ENCODE measurements at regions not wholly inside any gene's neighbourhood (a gene's known extent, or its start where the extent isn't known, plus 50 kb on each side); places are given as distances from the start of the nearest gene placed in this dataset.

DNA sequence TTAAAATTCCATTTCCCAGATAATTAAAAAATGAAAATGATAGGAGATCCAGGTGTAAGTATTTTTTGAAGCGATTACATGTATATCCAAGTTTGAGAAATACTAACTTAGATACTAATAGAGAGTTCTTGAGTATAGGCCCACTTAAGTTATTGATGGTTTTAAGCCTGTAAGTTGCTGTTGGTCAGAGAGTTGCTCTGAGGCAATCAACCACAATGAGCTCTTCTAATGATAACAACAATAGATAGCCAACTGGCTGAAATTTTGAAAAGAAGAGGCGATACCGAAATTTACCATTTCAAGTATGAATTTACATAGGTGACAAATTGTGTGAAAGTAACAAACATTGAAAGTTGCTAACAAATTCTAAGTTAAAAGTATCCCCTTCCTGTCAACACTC, 209.5 kb downstream of the MANEA start:
- Mint-ChIP-seq H3K36me3 (ENCODE audit: low read depth, unreplicated experiment) (no peaks in the 10 kb centered on the region), H3K9me3 (ENCODE audit: unreplicated experiment) (no peaks in the 10 kb centered on the region), H3K4me3 (ENCODE audit: unreplicated experiment) (no peak overlapping the region), H3K27ac (ENCODE audit: unreplicated experiment) (no peak overlapping the region), H3K4me1 (ENCODE audit: low read depth, unreplicated experiment) (peaks cover 4% of the 10 kb centered on the region), H3K27me3 (ENCODE audit: low read depth, unreplicated experiment) (no peaks in the 10 kb centered on the region)
- H4K20me1 ChIP-seq (ENCODE audit: insufficient read depth, low read length), result no peaks in the 10 kb centered on the region
- no peak overlapping the region for H2AFZ ChIP-seq (ENCODE audit: low read depth, low read length)
- no peaks in the 10 kb centered on the region for H3K79me2 ChIP-seq (ENCODE audit: insufficient read depth, low read length)
- TF ChIP-seq, protein P1, sequence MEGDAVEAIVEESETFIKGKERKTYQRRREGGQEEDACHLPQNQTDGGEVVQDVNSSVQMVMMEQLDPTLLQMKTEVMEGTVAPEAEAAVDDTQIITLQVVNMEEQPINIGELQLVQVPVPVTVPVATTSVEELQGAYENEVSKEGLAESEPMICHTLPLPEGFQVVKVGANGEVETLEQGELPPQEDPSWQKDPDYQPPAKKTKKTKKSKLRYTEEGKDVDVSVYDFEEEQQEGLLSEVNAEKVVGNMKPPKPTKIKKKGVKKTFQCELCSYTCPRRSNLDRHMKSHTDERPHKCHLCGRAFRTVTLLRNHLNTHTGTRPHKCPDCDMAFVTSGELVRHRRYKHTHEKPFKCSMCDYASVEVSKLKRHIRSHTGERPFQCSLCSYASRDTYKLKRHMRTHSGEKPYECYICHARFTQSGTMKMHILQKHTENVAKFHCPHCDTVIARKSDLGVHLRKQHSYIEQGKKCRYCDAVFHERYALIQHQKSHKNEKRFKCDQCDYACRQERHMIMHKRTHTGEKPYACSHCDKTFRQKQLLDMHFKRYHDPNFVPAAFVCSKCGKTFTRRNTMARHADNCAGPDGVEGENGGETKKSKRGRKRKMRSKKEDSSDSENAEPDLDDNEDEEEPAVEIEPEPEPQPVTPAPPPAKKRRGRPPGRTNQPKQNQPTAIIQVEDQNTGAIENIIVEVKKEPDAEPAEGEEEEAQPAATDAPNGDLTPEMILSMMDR (IDR thresholded peaks at IDR 0.05; ENCODE audit: insufficient read depth, low read depth, low read length), result no peak
- TF ChIP-seq EZH2 (IDR thresholded peaks at IDR 0.05; ENCODE audit: insufficient read depth, low read length), result no peak
- no peaks in the 10 kb centered on the region for H3K4me1 ChIP-seq (ENCODE audit: insufficient read depth, low read length)
- H3K27me3 ChIP-seq (ENCODE audit: insufficient read depth, low read length), result no peaks in the 10 kb centered on the region
- no peak overlapping the region for H3K27ac ChIP-seq (ENCODE audit: low read depth, low read length)
- DNase-seq (ENCODE audit: low read depth) (no peak), FAIRE-seq (no peak)
- no peak overlapping the region for H3K4me2 ChIP-seq (ENCODE audit: low read length)
- no peak overlapping the region for H3K9ac ChIP-seq (ENCODE audit: low read length)
- no peaks in the 10 kb centered on the region for H3K9me3 ChIP-seq (ENCODE audit: insufficient read depth, low read depth, low read length)
- no peaks in the 10 kb centered on the region for H3K36me3 ChIP-seq (ENCODE audit: insufficient read depth, low read length)
- no peak overlapping the region for H3K4me3 ChIP-seq (ENCODE audit: insufficient read depth, low read depth, low read length)

DNA sequence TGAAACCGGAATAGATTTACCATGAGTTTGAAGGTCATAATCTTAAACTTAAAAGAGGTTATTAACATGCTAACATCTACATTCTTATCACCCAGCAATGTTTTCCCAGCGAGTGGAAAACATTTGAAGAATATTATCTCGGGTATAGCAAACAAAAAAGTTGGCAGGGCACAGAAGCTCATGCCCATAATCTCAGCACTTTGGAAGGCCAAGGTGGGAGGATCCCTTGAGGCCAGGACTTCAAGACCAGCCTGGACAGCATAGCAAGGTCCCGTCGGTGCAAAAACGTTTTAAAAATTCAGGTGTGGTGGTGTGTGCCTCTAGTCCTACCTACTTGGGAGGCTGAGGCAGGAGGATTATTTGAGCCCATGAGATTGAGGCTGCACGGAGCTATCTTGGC, 213.5 kb downstream of the MANEA start:
- no peaks in the 10 kb centered on the region for H3K4me1 ChIP-seq (ENCODE audit: insufficient read depth, low read length)
- FAIRE-seq, result no peak
- H3K4me3 ChIP-seq (ENCODE audit: insufficient read depth, low read depth, low read length), result no peak overlapping the region

DNA sequence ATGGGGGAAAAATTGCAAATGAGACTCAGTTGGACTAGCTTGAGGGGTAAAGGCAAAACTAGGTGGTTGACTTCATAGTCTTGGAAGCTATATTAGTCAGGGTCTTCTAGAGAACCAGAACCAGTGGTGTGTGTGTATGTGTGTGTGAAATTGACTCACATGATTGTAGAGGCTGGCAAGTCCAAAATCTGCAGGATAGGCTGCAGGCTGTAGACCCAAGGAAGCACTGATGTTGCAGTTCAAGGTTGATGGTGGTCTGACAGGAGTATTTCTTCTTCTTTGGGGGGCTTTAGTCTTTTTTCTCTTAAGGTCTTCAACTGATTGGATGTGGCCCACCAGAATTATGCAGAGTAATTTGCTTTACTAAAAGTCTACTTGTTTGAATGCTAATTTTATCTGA, 217.4 kb downstream of the MANEA start:
- peaks cover 3% of the 10 kb centered on the region for H3K9me3 Mint-ChIP-seq (ENCODE audit: unreplicated experiment)
- TF ChIP-seq, protein P1 (IDR thresholded peaks at IDR 0.05; ENCODE audit: insufficient read depth, low read depth, low read length), result no peak
- no peak for TF ChIP-seq EZH2 (IDR thresholded peaks at IDR 0.05; ENCODE audit: insufficient read depth, low read length)
- Histone ChIP-seq H2AFZ (ENCODE audit: low read depth, low read length) (no peak overlapping the region), H3K9ac (ENCODE audit: low read length) (no peak overlapping the region), H3K4me3 (ENCODE audit: insufficient read depth, low read depth, low read length) (no peak overlapping the region), H3K36me3 (ENCODE audit: insufficient read depth, low read length) (no peaks in the 10 kb centered on the region), H3K9me3 (ENCODE audit: insufficient read depth, low read depth, low read length) (peaks cover 2% of the 10 kb centered on the region), H3K27me3 (ENCODE audit: insufficient read depth, low read length) (no peaks in the 10 kb centered on the region), H3K4me2 (ENCODE audit: low read length) (no peak overlapping the region), H3K27ac (ENCODE audit: low read depth, low read length) (no peak overlapping the region), H3K79me2 (ENCODE audit: insufficient read depth, low read length) (no peaks in the 10 kb centered on the region), H4K20me1 (ENCODE audit: insufficient read depth, low read length) (no peaks in the 10 kb centered on the region), H3K4me1 (ENCODE audit: insufficient read depth, low read length) (no peaks in the 10 kb centered on the region)
- FAIRE-seq, result no peak
- H3K4me1 Mint-ChIP-seq (ENCODE audit: low read depth, unreplicated experiment), result peaks cover 1% of the 10 kb centered on the region
- no peak overlapping the region for H3K4me3 Mint-ChIP-seq (ENCODE audit: unreplicated experiment)
- DNase-seq (ENCODE audit: low read depth), result no peak
- H3K27ac Mint-ChIP-seq (ENCODE audit: unreplicated experiment), result no peak overlapping the region
- no peaks in the 10 kb centered on the region for H3K36me3 Mint-ChIP-seq (ENCODE audit: low read depth, unreplicated experiment)
- peaks cover 8% of the 10 kb centered on the region for H3K27me3 Mint-ChIP-seq (ENCODE audit: low read depth, unreplicated experiment)

More for the DNA sequence above, 213.5 kb downstream of the MANEA start:
- Histone ChIP-seq H3K27me3 (ENCODE audit: insufficient read depth, low read length) (no peaks in the 10 kb centered on the region), H3K9me3 (ENCODE audit: insufficient read depth, low read depth, low read length) (peaks cover 2% of the 10 kb centered on the region), H4K20me1 (ENCODE audit: insufficient read depth, low read length) (no peaks in the 10 kb centered on the region), H3K9ac (ENCODE audit: low read length) (no peak overlapping the region), H3K79me2 (ENCODE audit: insufficient read depth, low read length) (no peaks in the 10 kb centered on the region), H3K36me3 (ENCODE audit: insufficient read depth, low read length) (no peaks in the 10 kb centered on the region), H2AFZ (ENCODE audit: low read depth, low read length) (no peak overlapping the region), H3K4me2 (ENCODE audit: low read length) (no peak overlapping the region), H3K27ac (ENCODE audit: low read depth, low read length) (no peak overlapping the region)
- Mint-ChIP-seq H3K9me3 (ENCODE audit: unreplicated experiment) (peaks cover 3% of the 10 kb centered on the region), H3K4me3 (ENCODE audit: unreplicated experiment) (no peak overlapping the region), H3K27ac (ENCODE audit: unreplicated experiment) (no peak overlapping the region), H3K36me3 (ENCODE audit: low read depth, unreplicated experiment) (no peaks in the 10 kb centered on the region), H3K4me1 (ENCODE audit: low read depth, unreplicated experiment) (peaks cover under 1% of the 10 kb centered on the region), H3K27me3 (ENCODE audit: low read depth, unreplicated experiment) (no peaks in the 10 kb centered on the region)
- TF ChIP-seq EZH2 (IDR thresholded peaks at IDR 0.05; ENCODE audit: insufficient read depth, low read length), result no peak
- TF ChIP-seq, protein P1 (IDR thresholded peaks at IDR 0.05; ENCODE audit: insufficient read depth, low read depth, low read length), result no peak
- no peak for DNase-seq (ENCODE audit: low read depth)

Measured in astrocyte (in vitro differentiated cells and primary cell).